Endothelial cell of umbilical vein (primary cell): ENCODE measurements at regions not wholly inside any gene's neighbourhood (a gene's known extent, or its start where the extent isn't known, plus 50 kb on each side); places are given as distances from the start of the nearest gene placed in this dataset.

Experiments
- EZH2 ChIP-seq: IDR thresholded peaks from 2 replicates; pipeline ENCODE4 v1.6.1; 2012; ENCODE audit warnings: borderline replicate concordance, low read depth, mild to moderate bottlenecking, moderate library complexity, low read length, inconsistent platforms; ENCODE audit not compliant: severe bottlenecking
- GATA2 ChIP-seq: IDR thresholded peaks from 2 replicates; pipeline ENCODE4 v1.7.0; 2011; ENCODE audit warnings: low read depth, mild to moderate bottlenecking, moderate library complexity, mixed read lengths, low read length; ENCODE audit not compliant: insufficient read length, insufficient read depth
- JUN ChIP-seq: IDR thresholded peaks from 2 replicates; pipeline ENCODE4 v1.6.1; 2011; ENCODE audit warnings: borderline replicate concordance, low read depth; ENCODE audit not compliant: insufficient read length, insufficient read depth
- POLR2A ChIP-seq: IDR thresholded peaks from 2 replicates; pipeline ENCODE4 v1.6.1; 2012; ENCODE audit warnings: low read depth, mild to moderate bottlenecking, control low read depth, low read length
- POLR2AphosphoS5 ChIP-seq: IDR thresholded peaks from 2 replicates; pipeline ENCODE4 v1.6.1; 2012; ENCODE audit warnings: low read depth, mild to moderate bottlenecking, control low read depth, low read length, moderate library complexity; ENCODE audit not compliant: insufficient read depth
- TF ChIP-seq, protein P1 (sequence below), 2 donors: IDR thresholded peaks; 1 replicate in 1 of 2; 2 replicates in 1 of 2; pipeline ENCODE4 v1.5.1; 2011; ENCODE audit warnings: low read length in 2 of 2, mild to moderate bottlenecking in 2 of 2, moderate library complexity in 2 of 2, control low read depth in 1 of 2, inconsistent platforms in 1 of 2, low read depth in 1 of 2; ENCODE audit not compliant: insufficient read depth in 1 of 2; ENCODE audit errors: extremely low read depth in 1 of 2
- TF ChIP-seq, protein P2 (sequence below): IDR thresholded peaks from 2 replicates; pipeline ENCODE4 v1.6.1; 2011; ENCODE audit not compliant: insufficient read depth, insufficient read length

DNA sequence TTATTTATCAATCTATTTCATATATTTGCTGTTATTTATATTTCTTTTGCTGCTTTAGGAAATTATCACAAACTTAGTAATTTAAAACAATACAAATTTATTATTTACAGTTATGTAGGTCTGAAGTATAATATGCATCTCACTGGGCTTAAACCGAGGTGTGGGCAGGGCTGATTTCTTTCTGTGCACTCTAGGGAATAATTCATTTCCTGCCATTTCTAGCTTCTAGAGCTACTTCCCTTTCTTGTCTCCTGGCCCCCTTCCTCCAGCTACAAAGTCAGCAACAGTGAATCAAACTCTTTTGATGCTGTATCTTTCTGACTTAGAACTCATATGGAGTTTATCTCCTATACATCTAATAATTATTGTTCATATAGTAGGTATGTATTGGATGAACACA is 303.5 kb upstream of the ARSJ start:
- TF ChIP-seq, protein P1, sequence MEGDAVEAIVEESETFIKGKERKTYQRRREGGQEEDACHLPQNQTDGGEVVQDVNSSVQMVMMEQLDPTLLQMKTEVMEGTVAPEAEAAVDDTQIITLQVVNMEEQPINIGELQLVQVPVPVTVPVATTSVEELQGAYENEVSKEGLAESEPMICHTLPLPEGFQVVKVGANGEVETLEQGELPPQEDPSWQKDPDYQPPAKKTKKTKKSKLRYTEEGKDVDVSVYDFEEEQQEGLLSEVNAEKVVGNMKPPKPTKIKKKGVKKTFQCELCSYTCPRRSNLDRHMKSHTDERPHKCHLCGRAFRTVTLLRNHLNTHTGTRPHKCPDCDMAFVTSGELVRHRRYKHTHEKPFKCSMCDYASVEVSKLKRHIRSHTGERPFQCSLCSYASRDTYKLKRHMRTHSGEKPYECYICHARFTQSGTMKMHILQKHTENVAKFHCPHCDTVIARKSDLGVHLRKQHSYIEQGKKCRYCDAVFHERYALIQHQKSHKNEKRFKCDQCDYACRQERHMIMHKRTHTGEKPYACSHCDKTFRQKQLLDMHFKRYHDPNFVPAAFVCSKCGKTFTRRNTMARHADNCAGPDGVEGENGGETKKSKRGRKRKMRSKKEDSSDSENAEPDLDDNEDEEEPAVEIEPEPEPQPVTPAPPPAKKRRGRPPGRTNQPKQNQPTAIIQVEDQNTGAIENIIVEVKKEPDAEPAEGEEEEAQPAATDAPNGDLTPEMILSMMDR (IDR thresholded peaks at IDR 0.05; ENCODE audit: extremely low read depth in 1 of 2, insufficient read depth in 1 of 2, low read depth in 1 of 2, low read length in 2 of 2) = no peak
- TF ChIP-seq POLR2A (no peak), EZH2 (no peak), GATA2 (no peak), POLR2AphosphoS5 (no peak), JUN (no peak)
- TF ChIP-seq, protein P2, sequence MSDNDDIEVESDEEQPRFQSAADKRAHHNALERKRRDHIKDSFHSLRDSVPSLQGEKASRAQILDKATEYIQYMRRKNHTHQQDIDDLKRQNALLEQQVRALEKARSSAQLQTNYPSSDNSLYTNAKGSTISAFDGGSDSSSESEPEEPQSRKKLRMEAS = no peak
